ENCODE measurements at regions not wholly inside any gene's neighbourhood (a gene's known extent, or its start where the extent isn't known, plus 50 kb on each side); places are given as distances from the start of the nearest gene placed in this dataset.

DNA sequence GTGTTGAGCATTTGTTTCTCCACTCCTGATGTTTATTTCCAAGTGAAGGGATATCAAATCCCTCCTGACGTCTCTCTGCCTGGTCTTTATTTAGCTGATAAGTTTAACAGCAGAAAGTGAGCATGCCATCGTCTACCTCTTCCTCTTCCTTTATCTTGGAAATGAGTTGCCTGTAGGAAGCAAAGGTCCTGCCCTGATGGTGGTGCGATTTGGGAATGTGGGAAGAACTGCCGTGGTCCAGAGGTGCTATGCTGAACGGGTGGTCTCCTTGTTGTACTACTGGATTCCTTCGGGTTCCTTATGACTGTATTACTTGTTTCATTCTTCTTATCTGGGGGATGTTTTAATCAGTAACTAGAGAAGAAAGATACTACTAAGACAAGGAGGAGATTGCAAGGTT is 217.5 kb downstream of the PMAIP1 start (continued):
- TF ChIP-seq, protein P1, sequence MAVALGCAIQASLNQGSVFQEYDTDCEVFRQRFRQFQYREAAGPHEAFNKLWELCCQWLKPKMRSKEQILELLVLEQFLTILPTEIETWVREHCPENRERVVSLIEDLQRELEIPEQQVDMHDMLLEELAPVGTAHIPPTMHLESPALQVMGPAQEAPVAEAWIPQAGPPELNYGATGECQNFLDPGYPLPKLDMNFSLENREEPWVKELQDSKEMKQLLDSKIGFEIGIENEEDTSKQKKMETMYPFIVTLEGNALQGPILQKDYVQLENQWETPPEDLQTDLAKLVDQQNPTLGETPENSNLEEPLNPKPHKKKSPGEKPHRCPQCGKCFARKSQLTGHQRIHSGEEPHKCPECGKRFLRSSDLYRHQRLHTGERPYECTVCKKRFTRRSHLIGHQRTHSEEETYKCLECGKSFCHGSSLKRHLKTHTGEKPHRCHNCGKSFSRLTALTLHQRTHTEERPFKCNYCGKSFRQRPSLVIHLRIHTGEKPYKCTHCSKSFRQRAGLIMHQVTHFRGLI (CRISPR knock-in tag; IDR thresholded peaks at IDR 0.05): no peak
- TF ChIP-seq PHB2 (IDR thresholded peaks at IDR 0.05; ENCODE audit: low read depth): no peak
- no peak for TF ChIP-seq PTTG1 (tag; IDR thresholded peaks at IDR 0.05; ENCODE audit: low read depth)
- no peak for TF ChIP-seq MYNN (IDR thresholded peaks at IDR 0.05)
- TF ChIP-seq MYNN (CRISPR knock-in tag; IDR thresholded peaks at IDR 0.05): no peak

DNA sequence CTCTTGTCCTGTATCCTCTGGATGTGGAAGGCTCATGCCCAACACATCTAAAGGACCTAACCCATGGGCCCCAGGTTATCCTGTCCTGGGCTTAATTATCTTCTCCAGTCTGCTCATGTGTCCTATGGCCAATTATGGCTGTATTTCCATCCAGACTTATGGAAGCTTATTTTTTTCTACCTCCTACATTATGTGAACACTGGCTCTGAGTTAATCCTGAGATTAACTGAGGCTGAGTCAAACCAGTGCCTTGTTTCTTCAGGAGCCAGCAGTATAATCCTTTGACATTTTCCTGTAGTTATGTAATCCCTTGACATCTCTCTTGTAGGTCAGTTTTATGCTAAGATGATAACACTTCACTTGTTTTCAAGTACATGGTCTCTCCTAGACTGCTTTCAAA is 213.6 kb downstream of the PMAIP1 start:
- Histone ChIP-seq H3K4me3 (no peak overlapping the region), H3K9ac (ENCODE audit: insufficient read depth in 1 of 2, low read depth in 2 of 2, low read length in 2 of 2) (no peak overlapping the region), H3K36me3 (ENCODE audit: control insufficient read depth, insufficient read depth, low read length) (no peaks in the 10 kb centered on the region), H3K27me3 (ENCODE audit: control insufficient read depth in 2 of 2, insufficient read depth in 2 of 2, low read length in 2 of 2) (no peaks in the 10 kb centered on the region), H3K27ac (ENCODE audit: extremely low read depth, low read depth, low read length) (no peak overlapping the region), H3K4me1 (replicated peaks in 1 of 2; ENCODE audit: control insufficient read depth in 2 of 2, insufficient read depth in 2 of 2, low read length in 2 of 2) (no peaks in the 10 kb centered on the region), H3K79me2 (ENCODE audit: control insufficient read depth, insufficient read depth, low read length) (no peaks in the 10 kb centered on the region), H3K9me3 (replicated peaks; ENCODE audit: control insufficient read depth, insufficient read depth, low read depth, low read length) (no peaks in the 10 kb centered on the region), H3K4me2 (ENCODE audit: insufficient read depth, low read length) (no peak overlapping the region), H3K9me1 (ENCODE audit: control insufficient read depth, insufficient read depth, low read length) (no peaks in the 10 kb centered on the region), H2AFZ (ENCODE audit: low read depth, low read length) (no peak overlapping the region), H4K20me1 (replicated peaks; ENCODE audit: control insufficient read depth, insufficient read depth, low read length) (no peaks in the 10 kb centered on the region)
- no TSS peak for BruUV-seq (replicated peaks)
- TF ChIP-seq, protein P2, sequence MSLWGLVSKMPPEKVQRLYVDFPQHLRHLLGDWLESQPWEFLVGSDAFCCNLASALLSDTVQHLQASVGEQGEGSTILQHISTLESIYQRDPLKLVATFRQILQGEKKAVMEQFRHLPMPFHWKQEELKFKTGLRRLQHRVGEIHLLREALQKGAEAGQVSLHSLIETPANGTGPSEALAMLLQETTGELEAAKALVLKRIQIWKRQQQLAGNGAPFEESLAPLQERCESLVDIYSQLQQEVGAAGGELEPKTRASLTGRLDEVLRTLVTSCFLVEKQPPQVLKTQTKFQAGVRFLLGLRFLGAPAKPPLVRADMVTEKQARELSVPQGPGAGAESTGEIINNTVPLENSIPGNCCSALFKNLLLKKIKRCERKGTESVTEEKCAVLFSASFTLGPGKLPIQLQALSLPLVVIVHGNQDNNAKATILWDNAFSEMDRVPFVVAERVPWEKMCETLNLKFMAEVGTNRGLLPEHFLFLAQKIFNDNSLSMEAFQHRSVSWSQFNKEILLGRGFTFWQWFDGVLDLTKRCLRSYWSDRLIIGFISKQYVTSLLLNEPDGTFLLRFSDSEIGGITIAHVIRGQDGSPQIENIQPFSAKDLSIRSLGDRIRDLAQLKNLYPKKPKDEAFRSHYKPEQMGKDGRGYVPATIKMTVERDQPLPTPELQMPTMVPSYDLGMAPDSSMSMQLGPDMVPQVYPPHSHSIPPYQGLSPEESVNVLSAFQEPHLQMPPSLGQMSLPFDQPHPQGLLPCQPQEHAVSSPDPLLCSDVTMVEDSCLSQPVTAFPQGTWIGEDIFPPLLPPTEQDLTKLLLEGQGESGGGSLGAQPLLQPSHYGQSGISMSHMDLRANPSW (CRISPR knock-in tag; IDR thresholded peaks at IDR 0.05): no peak
- no peak for TF ChIP-seq ZEB2 (IDR thresholded peaks at IDR 0.05)
- ChIA-PET CTCF (ENCODE audit: low intra/inter-chr PET ratio) (no interaction called here), POLR2A (no interaction called here)
- intact Hi-C loops (cut with micrococcal nuclease) (no loop called here), in situ Hi-C loops (cut with MboI) (no loop called here)
- ATAC-seq: no peak
- DNase-seq (ENCODE audit: extremely low read depth in 1 of 4, low spot score in 3 of 4): no peak
- no peak for FAIRE-seq

Measured in K562 (cell line).